Gastroesophageal sphincter (tissue), 3 donors: ENCODE measurements at regions not wholly inside any gene's neighbourhood (a gene's known extent, or its start where the extent isn't known, plus 50 kb on each side); places are given as distances from the start of the nearest gene placed in this dataset.

Source experiments
- POLR2A ChIP-seq, 2 donors: fragments of 450-650 bp; IDR thresholded peaks; one replicate each; pipeline ENCODE4 v1.6.1; 2017; ENCODE audit warnings: antibody characterized with exemption in 2 of 2, mild to moderate bottlenecking in 2 of 2, moderate library complexity in 1 of 2
- TF ChIP-seq, protein P1 (sequence below), 4 experiments: fragments of 200-600 bp in 2 of 4; fragments of 450-650 bp in 2 of 4; sonication (generic) in 1 of 4; IDR thresholded peaks; one replicate each; pipeline ENCODE4 v1.5.1; 2017 to 2019; ENCODE audit warnings: antibody characterized with exemption in 4 of 4, mild to moderate bottlenecking in 2 of 4, moderate library complexity in 2 of 4

DNA sequence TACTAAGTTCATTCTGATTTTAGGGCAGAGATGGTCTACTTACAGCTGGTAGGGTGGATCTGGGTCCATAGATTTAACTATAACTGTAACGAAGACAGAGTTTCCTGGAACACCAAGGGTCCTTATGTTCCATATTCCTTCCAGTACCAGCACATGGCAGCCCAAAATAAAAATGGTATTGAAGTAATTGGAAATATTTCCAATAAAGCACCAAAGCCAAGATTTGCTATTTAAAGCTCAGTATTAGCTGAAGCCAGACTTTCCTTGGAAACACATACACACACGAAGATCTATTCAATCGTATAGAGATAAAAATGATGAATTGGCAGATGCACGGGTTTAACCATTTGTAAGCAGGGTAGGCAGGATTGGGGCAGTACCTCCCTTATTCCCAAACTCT lies 289.1 kb upstream of the SORCS1 start:
- TF ChIP-seq, protein P1, sequence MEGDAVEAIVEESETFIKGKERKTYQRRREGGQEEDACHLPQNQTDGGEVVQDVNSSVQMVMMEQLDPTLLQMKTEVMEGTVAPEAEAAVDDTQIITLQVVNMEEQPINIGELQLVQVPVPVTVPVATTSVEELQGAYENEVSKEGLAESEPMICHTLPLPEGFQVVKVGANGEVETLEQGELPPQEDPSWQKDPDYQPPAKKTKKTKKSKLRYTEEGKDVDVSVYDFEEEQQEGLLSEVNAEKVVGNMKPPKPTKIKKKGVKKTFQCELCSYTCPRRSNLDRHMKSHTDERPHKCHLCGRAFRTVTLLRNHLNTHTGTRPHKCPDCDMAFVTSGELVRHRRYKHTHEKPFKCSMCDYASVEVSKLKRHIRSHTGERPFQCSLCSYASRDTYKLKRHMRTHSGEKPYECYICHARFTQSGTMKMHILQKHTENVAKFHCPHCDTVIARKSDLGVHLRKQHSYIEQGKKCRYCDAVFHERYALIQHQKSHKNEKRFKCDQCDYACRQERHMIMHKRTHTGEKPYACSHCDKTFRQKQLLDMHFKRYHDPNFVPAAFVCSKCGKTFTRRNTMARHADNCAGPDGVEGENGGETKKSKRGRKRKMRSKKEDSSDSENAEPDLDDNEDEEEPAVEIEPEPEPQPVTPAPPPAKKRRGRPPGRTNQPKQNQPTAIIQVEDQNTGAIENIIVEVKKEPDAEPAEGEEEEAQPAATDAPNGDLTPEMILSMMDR (IDR thresholded peaks at IDR 0.05) = no peak
- no peak for TF ChIP-seq POLR2A (IDR thresholded peaks at IDR 0.05)
